GM19025 (cell line): ENCODE measurements at regions not wholly inside any gene's neighbourhood (a gene's known extent, or its start where the extent isn't known, plus 50 kb on each side); places are given as distances from the start of the nearest gene placed in this dataset.

ENCODE experiments used
- ATAC-seq: cut with Tn5 transposase; IDR thresholded peaks from one replicate; pipeline ENCODE4 v1.9.1; 2021; ENCODE audit warnings: mild to moderate bottlenecking, low read depth, moderate library complexity; ENCODE audit not compliant: unreplicated experiment

DNA sequence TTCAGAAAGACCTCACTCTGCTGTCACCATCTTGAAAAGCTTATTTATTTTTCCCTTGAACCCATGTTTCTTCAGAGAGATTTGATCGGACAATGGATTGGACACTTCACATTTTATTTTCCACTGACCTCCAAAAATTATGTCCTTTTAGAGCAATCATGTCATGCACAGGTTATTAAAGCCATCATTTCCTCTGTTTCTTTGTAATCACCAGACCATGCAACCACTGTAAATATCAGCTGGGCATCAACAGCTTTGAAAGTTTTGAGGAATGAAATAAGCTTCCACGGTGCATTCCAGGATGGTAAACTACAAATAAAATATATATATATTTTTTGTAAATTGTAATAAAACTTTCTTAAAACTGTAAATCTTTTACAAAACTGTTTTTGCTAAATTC lies 144.1 kb upstream of the ADAMTS5 start:
- ATAC-seq, result no peak

- no peak for ATAC-seq
Observed at GRCh38 chr21:27108701-27109100, 141.8 kb upstream of the ADAMTS5 start.

DNA sequence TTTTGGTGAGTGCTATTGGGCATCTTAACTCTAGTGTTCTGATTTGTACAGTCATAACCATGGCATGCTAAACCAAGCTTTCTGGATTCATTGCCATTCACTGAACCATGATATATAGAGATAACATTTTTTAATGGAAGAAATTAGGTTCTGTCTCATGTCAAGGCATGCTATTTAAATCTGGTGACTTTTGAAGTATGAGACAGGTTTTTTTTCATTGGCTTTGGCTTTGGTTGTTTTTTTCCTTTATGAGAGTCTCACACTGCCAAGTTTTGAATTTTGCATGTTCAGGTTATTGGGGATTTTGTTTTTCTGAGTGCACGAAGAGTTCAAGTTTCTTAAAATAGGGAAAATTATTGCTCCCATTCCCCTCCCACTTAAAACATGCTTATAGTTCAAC lies 141.3 kb upstream of the ADAMTS5 start:
- no peak for ATAC-seq

DNA sequence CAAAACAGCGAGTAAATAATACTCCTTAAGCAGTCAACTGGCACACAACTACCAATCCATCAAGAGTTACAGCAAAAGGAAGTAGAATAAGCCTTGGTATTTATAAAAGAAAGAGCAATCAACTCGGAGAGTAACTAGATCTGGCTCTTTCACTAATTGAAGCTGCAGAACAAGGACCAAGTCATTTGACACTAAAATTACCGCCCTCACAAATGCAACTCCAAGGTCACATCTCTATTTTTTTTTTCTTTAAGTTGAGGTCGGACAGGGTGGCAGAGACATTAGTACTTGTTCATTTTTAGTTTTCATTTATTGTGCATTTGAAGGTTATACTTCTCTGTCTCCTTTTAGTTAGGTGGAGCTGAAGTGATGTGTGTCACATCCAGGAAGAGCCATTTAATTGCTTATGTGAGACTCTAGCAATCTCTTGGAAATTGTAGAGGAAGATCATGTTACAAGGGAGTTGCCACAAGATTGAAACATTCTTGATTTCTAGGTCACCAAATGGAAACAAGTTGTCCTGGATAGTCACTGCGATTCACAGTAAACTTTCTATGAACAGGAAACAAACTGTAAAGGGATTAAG lies 138.1 kb upstream of the ADAMTS5 start:
- ATAC-seq, result no peak

DNA sequence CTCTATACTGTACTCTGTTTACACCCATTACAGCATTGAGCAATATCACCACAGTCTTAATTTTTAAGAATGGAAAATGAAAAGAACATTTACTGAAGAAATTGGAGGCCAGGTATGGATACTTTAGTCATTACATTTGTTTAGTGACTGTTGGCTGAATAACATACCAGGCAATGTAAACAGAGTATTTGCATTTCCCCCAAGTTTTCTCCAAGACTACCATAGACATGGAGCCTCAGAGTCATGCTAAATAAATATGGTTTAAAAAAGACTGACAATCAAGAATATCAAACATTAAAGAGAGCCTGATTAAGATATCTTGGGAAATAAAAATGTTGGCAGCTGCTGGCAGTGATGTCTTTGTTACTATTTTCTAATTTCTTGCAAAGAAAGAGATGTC lies 136.9 kb upstream of the ADAMTS5 start:
- no peak for ATAC-seq

DNA sequence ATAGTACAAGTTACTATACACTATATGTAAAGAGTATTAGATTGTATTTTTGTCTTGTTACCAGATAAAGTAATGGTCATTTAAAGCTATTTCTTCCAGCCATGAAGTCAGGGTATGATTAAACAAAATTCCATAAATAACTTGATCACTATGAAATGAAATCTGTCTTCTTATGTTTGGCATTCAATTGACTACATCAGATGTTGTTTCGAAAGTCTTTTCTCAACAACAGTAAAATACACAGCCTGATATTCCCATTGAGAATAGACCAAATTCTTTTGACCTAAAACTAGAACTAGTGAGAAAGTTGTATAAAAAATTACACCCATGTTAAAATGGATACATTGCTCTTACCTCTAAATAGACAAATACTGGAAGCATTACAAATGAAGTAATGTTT lies 134.6 kb upstream of the ADAMTS5 start:
- ATAC-seq, result no peak

GRCh38 chr21:27094184-27094948 lies 127.5 kb upstream of the ADAMTS5 start:
- no peak for ATAC-seq

- no peak for ATAC-seq
Observed at GRCh38 chr21:27086630-27087029, 119.7 kb upstream of the ADAMTS5 start.

DNA sequence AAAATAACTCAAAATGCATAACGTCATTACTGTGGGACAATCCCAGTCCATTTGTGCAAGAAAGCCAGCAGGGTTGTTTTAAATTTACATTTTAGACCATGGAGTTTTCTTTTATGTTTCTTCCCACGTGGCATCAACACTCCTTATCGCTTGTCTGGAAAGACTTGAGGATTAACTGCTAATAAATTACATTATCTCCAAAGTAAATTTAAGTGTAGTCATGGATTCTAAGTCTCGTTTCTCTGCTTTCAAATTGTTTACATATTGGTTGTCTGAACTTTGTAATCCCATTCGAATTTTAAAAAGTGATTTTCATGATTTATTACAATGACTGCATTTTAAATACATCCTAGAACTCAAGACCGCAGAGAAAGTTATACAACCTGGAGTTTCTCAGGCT lies 119.3 kb upstream of the ADAMTS5 start:
- no peak for ATAC-seq

DNA sequence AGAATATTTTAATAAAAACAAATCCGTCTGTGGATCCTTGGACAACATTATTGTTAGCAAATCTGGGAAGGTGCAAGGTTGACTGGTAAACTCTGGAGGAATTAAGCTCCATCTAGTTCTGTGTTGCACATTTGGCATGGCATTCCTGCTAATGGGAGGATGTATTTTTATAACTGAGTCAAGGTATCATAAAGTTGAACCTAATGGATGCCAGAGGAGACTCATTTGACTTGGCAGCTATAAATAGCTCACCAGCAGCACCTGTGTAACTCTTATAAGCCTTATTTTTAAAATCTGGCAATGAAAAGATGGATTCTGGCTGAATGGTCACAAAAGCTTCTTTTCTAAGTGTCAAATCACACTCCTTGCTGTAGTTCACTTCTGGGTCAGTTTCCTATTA lies 118.5 kb upstream of the ADAMTS5 start:
- ATAC-seq, result no peak

- no peak for ATAC-seq
Observed at GRCh38 chr21:27083144-27083543, 116.3 kb upstream of the ADAMTS5 start.

DNA sequence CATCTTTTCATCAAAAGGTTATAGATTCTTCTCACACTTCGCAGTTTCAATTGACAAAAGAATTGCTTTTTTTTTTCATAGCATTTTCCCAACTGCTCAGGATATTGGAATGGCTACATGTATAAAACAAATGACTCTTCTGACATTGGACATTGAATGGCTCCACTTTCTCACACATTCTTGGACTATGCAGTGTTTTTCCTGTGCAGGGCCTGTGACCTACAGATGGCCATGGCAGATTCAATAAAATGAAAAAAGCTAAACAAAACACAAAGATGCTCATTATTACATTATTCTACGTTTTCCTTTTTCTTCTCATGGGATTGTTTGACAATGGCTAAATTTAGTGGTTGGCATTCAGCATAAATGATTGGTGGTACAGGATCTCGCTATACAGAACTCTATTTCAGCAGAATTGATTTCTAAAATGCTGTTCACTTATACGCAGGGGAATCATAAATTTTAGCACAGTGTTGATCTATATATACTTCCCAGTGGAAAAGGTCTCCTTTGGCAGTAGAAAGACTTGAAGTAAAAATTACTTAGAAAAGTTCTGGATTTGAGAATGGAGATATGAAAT lies 115.6 kb upstream of the ADAMTS5 start:
- ATAC-seq, result no peak

GRCh38 chr21:27079636-27080240 lies 112.8 kb upstream of the ADAMTS5 start:
- no peak for ATAC-seq

GRCh38 chr21:27078915-27079314 lies 112.0 kb upstream of the ADAMTS5 start:
- ATAC-seq, result no peak

GRCh38 chr21:27077501-27077900 lies 110.6 kb upstream of the ADAMTS5 start:
- ATAC-seq, result no peak

- ATAC-seq, result no peak
Observed at GRCh38 chr21:27076025-27076424, 109.1 kb upstream of the ADAMTS5 start.

DNA sequence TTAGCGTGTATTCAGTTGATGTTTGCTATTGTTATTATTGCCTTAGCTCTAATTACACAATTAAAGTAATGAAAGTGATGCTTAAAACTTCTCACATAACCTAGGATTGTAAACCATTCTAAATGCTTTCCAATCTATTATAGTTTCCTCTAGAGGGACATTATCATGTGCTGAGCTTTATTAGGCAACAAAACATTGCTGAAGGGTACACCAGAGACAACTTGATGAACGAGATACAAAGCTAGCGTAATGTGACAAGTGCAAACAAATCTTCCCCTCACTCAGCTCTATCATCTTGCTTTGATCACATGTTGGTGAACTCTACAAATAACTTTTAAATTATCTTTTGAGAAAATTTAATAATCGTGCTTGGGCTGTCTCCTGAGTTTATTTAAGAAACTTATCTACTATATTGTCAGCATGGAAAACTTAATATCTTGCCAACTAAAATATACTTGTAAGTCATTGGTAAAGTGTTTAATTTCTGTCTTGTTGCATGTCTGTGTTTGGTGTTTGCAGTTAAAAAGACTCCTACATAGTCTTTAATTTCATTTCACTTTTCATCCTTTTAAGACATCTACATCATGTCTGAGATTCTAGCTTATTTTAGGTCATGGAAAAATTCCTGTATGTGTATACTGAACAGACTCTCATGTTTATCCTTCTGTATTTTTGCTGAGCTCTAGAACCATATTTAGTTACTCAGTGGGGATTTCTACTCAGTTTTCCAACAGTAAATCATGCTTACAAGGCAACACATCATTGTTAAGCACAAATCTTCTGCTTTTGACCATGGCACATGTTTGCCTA lies 104.2 kb upstream of the ADAMTS5 start:
- no peak for ATAC-seq

DNA sequence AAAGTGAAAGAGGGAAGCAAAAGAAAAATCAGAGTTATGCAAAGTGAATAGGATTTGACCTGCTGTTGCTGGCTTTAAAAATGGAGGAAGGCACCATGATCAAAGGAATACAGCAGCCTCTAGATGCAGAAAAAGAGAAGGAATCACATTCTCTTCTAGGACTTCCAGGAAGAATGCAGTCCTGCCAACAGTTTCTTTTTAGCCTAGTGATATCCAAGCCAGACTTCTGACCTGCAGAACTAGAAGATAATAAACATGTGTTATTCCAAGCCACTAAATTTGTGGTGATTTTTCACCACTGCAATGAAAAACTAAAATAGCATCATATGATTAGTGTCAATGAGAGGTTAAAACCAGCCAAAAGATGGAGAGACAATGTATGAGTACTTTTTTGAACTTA lies 101.9 kb upstream of the ADAMTS5 start:
- no peak for ATAC-seq

DNA sequence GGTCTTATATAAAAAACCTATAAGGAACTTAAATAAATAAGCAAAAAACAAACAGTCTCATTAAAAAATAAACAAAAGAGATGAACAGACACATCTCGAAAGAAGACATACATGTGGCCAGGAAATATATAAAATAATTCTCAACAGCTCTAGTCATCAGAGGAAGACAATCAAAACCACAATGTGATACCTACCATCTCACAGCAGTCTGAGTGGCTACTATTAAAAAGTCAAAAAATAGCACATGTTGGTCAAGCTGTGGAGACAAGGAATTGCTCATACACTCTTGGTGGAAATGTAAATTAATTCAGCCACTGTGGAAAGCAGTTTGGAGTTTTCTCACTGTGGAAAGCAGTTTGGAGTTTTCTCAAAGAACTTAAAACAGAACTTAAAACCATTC lies 100.3 kb upstream of the ADAMTS5 start:
- no peak for ATAC-seq

GRCh38 chr21:27062443-27062842 lies 95.6 kb upstream of the ADAMTS5 start:
- no peak for ATAC-seq

GRCh38 chr21:27061770-27062169 lies 94.9 kb upstream of the ADAMTS5 start:
- ATAC-seq, result no peak
